GM12878 (cell line): ENCODE measurements at regions not wholly inside any gene's neighbourhood (a gene's known extent, or its start where the extent isn't known, plus 50 kb on each side); places are given as distances from the start of the nearest gene placed in this dataset.

Experiments used
- ATAC-seq: fragments of 200-7000 bp; cut with Tn5 transposase; 3 replicates; pipeline ENCODE4 v1.9.1; 2020; ENCODE audit warnings: mild to moderate bottlenecking, moderate library complexity
- BruUV-seq: library from RNA; stranded (reverse); fragments of 400-500 nt; replicated peaks from 2 replicates; lab custom pipeline; 2021; lab: Mats Ljungman, UMichigan
- CTCF ChIA-PET: fragments of 300-600 bp; sonication (Branson Sonifier 250); formaldehyde crosslinking; extraction: SDS; loops from one replicate; lab custom pipeline; 2021; ENCODE audit warnings: inconsistent platforms; lab: Yijun Ruan, JAX
- POLR2A ChIA-PET: fragments of 350-600 bp; formaldehyde crosslinking; extraction: SDS; loops from one replicate; lab custom pipeline; 2021; ENCODE audit warnings: inconsistent platforms; lab: Charles Lee
- RAD21 ChIA-PET: fragments of 300-600 bp; sonication (Branson Sonifier 250); formaldehyde crosslinking; loops from one replicate; lab custom pipeline; 2023; ENCODE audit warnings: antibody characterized with exemption; ENCODE audit not compliant: unreplicated experiment; lab: Charles Lee
- SMC1A ChIA-PET: fragments of 300-600 bp; sonication (Branson Sonifier 250); formaldehyde crosslinking; loops from one replicate; lab custom pipeline; 2023; ENCODE audit not compliant: unreplicated experiment, uncharacterized antibody; lab: Charles Lee
- DNase-seq: peaks from one replicate; pipeline ENCODE4 v3.0.0-alpha.2; 2011; ENCODE audit warnings: low read depth, low spot score
- FAIRE-seq: peaks from 3 replicates; lab custom pipeline; 2011; peaks lifted over from hg19 to GRCh38; lab: Jason Lieb, UNC
- H2AFZ ChIP-seq: 2 replicates; pipeline ENCODE4 v1.6.0; 2011; ENCODE audit warnings: low read depth, low read length, control low read depth; ENCODE audit not compliant: control insufficient read depth
- H3K27ac ChIP-seq: 2 replicates; pipeline ENCODE4 v1.5.1; 2011; ENCODE audit warnings: control low read depth; ENCODE audit not compliant: control insufficient read depth, insufficient read depth
- H3K27me3 ChIP-seq, 2 experiments: replicated peaks in 1 of 2; 2 replicates each; pipeline versions ENCODE4 v1.6.0 to v1.6.1; 2011; ENCODE audit warnings: low read length in 1 of 2; ENCODE audit not compliant: control insufficient read depth in 2 of 2, insufficient read depth in 2 of 2
- H3K36me3 ChIP-seq, 2 experiments: 2 replicates each; pipeline ENCODE4 v1.5.1; 2011; ENCODE audit warnings: low read length in 1 of 2; ENCODE audit not compliant: control insufficient read depth in 2 of 2, insufficient read depth in 2 of 2
- H3K4me1 ChIP-seq: 2 replicates; pipeline ENCODE4 v1.6.1; 2011; ENCODE audit warnings: mild to moderate bottlenecking, low read length, moderate library complexity, mixed read lengths; ENCODE audit not compliant: control insufficient read depth, insufficient read depth
- H3K4me2 ChIP-seq: 2 replicates; pipeline ENCODE4 v1.6.0; 2011; ENCODE audit warnings: control low read depth; ENCODE audit not compliant: control insufficient read depth, insufficient read depth
- H3K4me3 ChIP-seq: fragments of 200-600 bp; sonication (generic); 2 replicates; pipeline ENCODE4 v1.5.1; 2016
- H3K79me2 ChIP-seq: 2 replicates; pipeline ENCODE4 v1.6.0; 2011; ENCODE audit warnings: low read length; ENCODE audit not compliant: control insufficient read depth, insufficient read depth
- H3K9ac ChIP-seq: 2 replicates; pipeline ENCODE4 v1.8.0; 2011; ENCODE audit warnings: low read length, control low read depth, mixed read lengths; ENCODE audit not compliant: control insufficient read depth, insufficient read depth
- H3K9me3 ChIP-seq: replicated peaks from 3 replicates; pipeline ENCODE4 v1.5.1; 2011; ENCODE audit warnings: mild to moderate bottlenecking, low read length; ENCODE audit not compliant: control insufficient read depth, insufficient read depth
- H4K20me1 ChIP-seq: 2 replicates; pipeline ENCODE4 v1.6.0; 2011; ENCODE audit not compliant: control insufficient read depth, insufficient read depth
- CBX5 ChIP-seq: sonication (generic); IDR thresholded peaks from 2 replicates; pipeline ENCODE4 v1.6.1; 2016; ENCODE audit warnings: low read depth, moderate library complexity, mild to moderate bottlenecking, inconsistent platforms
- GABPA ChIP-seq: IDR thresholded peaks from 2 replicates; pipeline ENCODE4 v1.6.1; 2014; ENCODE audit warnings: antibody characterized with exemption, low read depth, mild to moderate bottlenecking, inconsistent platforms
- HDGF ChIP-seq: fragments of 450-650 bp; IDR thresholded peaks from 2 replicates; pipeline ENCODE4 v1.6.1; 2016; ENCODE audit warnings: antibody characterized with exemption
- IRF3 ChIP-seq: fragments of 450-650 bp; IDR thresholded peaks from 2 replicates; pipeline ENCODE4 v1.6.1; 2014; ENCODE audit warnings: mild to moderate bottlenecking
- MAX ChIP-seq: IDR thresholded peaks from 2 replicates; pipeline ENCODE4 v1.6.1; 2012; ENCODE audit warnings: low read depth, low read length, improper control_type of control experiment
- NFXL1 ChIP-seq: fragments of 450-650 bp; IDR thresholded peaks from 2 replicates; pipeline ENCODE4 v1.6.1; 2017; ENCODE audit warnings: antibody characterized with exemption, mild to moderate bottlenecking, borderline replicate concordance
- POU2F2 ChIP-seq: IDR thresholded peaks from 3 replicates; pipeline ENCODE4 v1.6.1; 2011; ENCODE audit warnings: low read depth, mild to moderate bottlenecking, low read length, borderline replicate concordance
- RAD21 ChIP-seq: IDR thresholded peaks from 2 replicates; pipeline ENCODE4 v1.6.1; 2011; ENCODE audit warnings: mild to moderate bottlenecking, low read depth, low read length, moderate library complexity; ENCODE audit not compliant: insufficient read depth
- WRNIP1 ChIP-seq: IDR thresholded peaks from 2 replicates; pipeline ENCODE4 v1.6.1; 2011; ENCODE audit warnings: low read depth, low read length, improper control_type of control experiment, borderline replicate concordance
- ZZZ3 ChIP-seq: IDR thresholded peaks from 2 replicates; pipeline ENCODE4 v1.6.1; 2011; ENCODE audit warnings: low read depth; ENCODE audit not compliant: control insufficient read depth, insufficient read length
- WGBS: methylation state at CpG from one replicate; pipeline ENCODE4 v1.1.6; 2016; ENCODE audit warnings: low lambda C conversion rate; ENCODE audit not compliant: insufficient replicate concordance, insufficient coverage; ENCODE audit errors: missing lambda C conversion rate; 5-methylcytosine and 5-hydroxymethylcytosine counted together
- in situ Hi-C: fragments of 300-500 bp; cut with MboI; formaldehyde crosslinking; loops from 9 replicates; pipeline ENCODE4 v1.14.3; 2018; ENCODE audit warnings: mixed read lengths
- intact Hi-C: fragments of 100-400 bp; cut with micrococcal nuclease; formaldehyde crosslinking; loops from one replicate; pipeline ENCODE4 v1.14.2; 2022; ENCODE audit not compliant: unreplicated experiment

- Histone ChIP-seq H2AFZ (no peak overlapping the region), H3K9ac (no peak overlapping the region), H3K4me2 (no peak overlapping the region), H3K79me2 (no peaks in the 10 kb centered on the region), H4K20me1 (no peaks in the 10 kb centered on the region), H3K36me3 (no peaks in the 10 kb centered on the region), H3K4me3 (no peak overlapping the region), H3K9me3 (no peaks in the 10 kb centered on the region), H3K4me1 (no peaks in the 10 kb centered on the region), H3K27me3 (no peaks in the 10 kb centered on the region), H3K27ac (no peak overlapping the region)
- DNase-seq: no peak
- TF ChIP-seq RAD21 (no peak), HDGF (no peak), MAX (no peak), ZZZ3 (no peak), IRF3 (no peak)
- SMC1A ChIA-PET: no interaction called here
- RAD21 ChIA-PET: no interaction called here
- in situ Hi-C loops: no loop called here
- ATAC-seq: no peak
- POLR2A ChIA-PET: no interaction called here
- BruUV-seq: no TSS peak
- FAIRE-seq: no peak
- intact Hi-C loops: no loop called here
- 0% methylated on average over 1 of the region's 1 CpG for WGBS
- CTCF ChIA-PET: no interaction called here
These were observed 344.5 kb downstream of the LMX1A start for GRCh38 chr1:165011991-165012531.

GRCh38 chr1:165011186-165011585, 345.3 kb downstream of the LMX1A start:
- no TSS peak for BruUV-seq
- SMC1A ChIA-PET: no interaction called here
- FAIRE-seq (no peak), DNase-seq (no peak), ATAC-seq (no peak)
- no peak overlapping the region for H2AFZ ChIP-seq
- in situ Hi-C loops: no loop called here
- H3K79me2 ChIP-seq: no peaks in the 10 kb centered on the region
- no peaks in the 10 kb centered on the region for H3K27me3 ChIP-seq
- intact Hi-C loops: no loop called here
- CTCF ChIA-PET: no interaction called here
- no peaks in the 10 kb centered on the region for H3K36me3 ChIP-seq
- H3K4me2 ChIP-seq: no peak overlapping the region
- TF ChIP-seq POU2F2: no peak
- no peak for TF ChIP-seq CBX5
- no peak for TF ChIP-seq GABPA
- no peak for TF ChIP-seq NFXL1
- TF ChIP-seq WRNIP1: no peak
- H3K27ac ChIP-seq: no peak overlapping the region
- RAD21 ChIA-PET: no interaction called here
- H4K20me1 ChIP-seq: no peaks in the 10 kb centered on the region
- no peak overlapping the region for H3K4me3 ChIP-seq
- no peak overlapping the region for H3K9ac ChIP-seq
- 5% methylated on average over 1 of the region's 1 CpG for WGBS
- no peaks in the 10 kb centered on the region for H3K9me3 ChIP-seq
- no peaks in the 10 kb centered on the region for H3K4me1 ChIP-seq
- POLR2A ChIA-PET: no interaction called here
